GM18870 (cell line): ENCODE measurements at regions not wholly inside any gene's neighbourhood (a gene's known extent, or its start where the extent isn't known, plus 50 kb on each side); places are given as distances from the start of the nearest gene placed in this dataset.

ENCODE experiments used
- ATAC-seq: cut with Tn5 transposase; IDR thresholded peaks from one replicate; pipeline ENCODE4 v1.9.1; 2021; ENCODE audit warnings: moderate library complexity; ENCODE audit not compliant: unreplicated experiment

DNA sequence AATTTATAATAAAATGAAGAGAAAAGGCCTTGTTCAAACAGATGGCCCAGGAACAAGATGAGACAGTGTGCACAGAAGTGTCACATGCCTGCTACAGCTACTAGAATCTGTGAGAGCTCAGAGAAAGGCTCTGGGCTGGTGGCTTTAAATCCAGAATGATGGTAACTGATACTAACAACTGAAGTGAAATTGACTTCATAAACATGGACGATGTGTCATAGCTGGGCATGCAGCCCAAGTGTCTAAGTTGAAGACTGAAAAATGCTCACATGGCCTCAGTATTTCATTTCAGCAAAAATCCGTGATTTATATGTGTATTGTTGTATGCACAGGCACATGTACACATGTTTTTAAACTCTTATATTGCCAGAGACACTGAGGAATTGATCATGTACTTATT, 208.3 kb upstream of the RUNX1 start:
- ATAC-seq: no peak

DNA sequence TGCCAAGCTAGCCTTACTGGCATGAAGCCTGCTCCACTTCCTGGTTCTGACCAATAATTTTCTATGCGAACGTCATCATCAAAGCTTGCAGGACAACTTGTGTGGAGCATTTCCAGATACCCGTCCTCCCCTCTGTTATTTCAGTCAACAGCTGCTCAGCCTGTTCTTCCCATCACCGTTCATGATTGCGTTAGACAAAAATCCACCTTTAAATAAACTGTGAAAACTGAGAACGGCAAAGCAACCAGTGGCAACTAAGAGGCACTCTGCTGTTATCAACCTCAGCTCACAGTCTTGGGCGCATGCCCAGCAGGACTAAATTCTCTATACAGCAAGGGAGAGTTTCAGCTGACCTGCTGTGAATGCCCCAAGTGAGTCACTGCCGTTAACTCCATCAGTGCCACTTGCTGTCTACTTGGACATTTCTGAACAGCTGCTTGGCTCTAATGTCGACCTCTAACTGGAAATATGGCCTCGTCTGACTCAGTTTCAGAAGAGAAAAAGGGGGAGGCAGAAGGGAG, 207.4 kb upstream of the RUNX1 start:
- ATAC-seq: no peak

DNA sequence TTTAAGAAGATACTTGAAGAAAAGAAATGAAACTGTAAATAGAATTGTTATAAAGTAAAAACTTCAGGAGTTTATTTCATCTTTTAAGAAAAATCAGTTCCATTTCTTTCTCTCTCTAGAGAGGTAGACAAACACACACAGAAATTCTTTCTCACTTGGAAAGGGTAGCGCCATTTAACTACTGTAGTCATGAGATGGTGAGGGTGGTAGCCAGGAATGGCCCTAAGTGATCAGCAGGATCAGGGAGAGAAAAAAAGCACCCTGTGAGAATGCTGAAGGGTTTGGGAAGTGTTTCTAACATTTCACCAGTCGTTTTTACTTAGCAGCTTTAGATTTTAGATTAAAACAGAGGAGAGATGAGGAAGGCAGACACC, 205.7 kb upstream of the RUNX1 start:
- ATAC-seq: no peak

DNA sequence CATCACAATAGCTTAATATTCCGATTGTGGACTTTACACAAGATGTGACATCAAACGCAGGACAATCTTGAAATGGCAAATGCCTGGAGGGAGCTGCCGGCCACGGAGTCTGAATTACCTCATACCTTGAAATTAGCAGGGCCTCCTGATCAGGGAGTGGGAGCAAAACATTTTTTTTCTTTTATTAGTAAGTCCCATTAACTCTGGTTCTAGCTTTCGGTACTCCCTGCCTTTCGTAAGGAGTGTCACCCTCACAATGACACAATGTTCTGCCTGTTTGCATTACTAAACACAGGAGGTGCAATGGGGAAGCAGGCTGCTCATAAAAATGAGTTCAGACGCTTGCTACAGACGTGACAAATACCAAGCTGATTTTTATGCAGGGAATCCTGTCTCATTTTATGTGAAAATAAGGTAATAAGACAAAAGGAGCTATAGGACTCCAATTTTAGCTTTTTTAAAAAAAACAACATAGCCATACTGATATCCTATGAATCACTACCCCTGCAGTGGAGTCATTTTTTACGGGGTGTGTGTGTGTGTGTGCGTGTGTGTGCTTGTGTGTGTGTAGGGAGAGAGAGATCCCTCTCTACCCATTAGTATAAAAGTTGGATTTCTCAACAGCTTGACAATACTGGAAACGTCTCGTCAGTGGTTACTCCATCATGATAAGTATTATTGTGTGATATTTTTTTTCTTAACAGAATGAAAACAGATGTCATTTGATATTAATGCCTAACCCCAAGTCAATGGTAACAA, 205.1 kb upstream of the RUNX1 start:
- no peak for ATAC-seq

DNA sequence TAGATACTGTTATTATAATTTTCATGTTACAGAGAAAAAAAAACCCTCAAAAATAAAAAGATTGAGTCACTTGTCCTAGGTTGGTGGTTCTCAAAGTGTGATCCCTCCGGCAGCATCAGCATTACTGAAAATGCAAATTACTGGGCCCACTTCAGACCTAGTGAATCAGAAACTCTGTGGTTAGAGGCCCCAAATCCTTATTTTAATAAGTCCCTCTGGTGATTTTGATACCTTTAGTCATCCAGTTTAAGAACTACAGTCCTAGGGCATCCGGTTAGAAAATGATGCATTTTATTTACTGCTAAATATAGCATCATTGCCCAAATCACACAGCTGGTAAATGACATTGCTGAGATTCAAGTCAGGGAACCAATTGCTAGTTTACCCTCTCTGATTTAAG, 203.7 kb upstream of the RUNX1 start:
- no peak for ATAC-seq

DNA sequence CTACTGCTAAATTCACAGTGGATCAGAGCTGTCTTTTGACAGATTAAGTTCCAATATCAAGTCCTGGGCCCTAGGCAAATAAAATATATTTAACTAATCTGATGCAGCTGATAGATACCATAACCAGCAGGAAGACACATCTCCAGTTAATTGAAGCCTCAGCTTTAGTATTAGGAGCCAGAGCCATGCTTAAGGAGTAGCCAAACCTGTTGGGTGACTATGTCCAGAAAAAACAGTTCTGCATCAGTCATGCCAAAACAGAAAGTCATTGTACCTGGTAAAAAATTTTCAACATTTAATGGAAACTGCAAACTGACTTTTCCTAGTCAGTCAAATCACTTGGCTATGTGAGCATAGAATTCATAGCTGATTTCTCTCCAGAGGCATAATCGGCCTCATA, 200.5 kb upstream of the RUNX1 start:
- no peak for ATAC-seq

DNA sequence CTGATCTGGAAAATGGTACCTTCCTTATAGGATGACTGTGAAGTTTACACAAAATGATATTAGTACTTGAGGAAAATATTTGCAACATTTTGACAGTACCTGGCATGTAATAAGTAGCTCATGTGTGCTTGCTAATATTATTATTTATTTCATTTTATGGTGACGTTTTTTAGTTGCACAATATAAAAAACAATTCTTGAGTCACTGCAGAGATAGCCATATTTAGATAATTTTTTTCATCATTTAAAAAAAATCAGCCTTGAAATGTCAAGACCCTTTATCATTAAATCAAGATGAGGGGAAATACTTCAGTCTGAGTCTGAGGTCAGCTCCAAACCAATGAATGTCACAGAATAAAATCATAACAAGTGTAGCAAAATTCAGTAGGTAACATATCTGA, 196.8 kb upstream of the RUNX1 start:
- ATAC-seq: no peak

DNA sequence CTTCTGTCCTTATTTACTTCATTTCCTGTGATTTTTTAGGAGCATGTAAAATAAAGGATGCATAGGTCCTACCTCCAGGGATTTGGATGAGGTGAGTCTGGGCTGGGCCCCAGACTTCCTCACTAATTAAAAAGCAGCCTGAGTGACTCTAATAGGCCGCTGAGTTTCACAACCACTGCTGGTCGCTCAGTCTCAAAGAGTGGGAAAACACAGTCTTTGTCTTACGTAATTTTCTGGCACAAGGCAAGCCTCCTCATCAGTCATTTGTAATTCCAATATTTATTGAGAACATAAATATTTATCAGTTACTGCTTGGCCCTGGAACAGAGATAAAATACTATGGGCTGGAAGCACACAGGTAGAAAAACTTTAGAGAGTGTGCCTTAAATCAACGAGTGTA, 195.4 kb upstream of the RUNX1 start:
- ATAC-seq: no peak

DNA sequence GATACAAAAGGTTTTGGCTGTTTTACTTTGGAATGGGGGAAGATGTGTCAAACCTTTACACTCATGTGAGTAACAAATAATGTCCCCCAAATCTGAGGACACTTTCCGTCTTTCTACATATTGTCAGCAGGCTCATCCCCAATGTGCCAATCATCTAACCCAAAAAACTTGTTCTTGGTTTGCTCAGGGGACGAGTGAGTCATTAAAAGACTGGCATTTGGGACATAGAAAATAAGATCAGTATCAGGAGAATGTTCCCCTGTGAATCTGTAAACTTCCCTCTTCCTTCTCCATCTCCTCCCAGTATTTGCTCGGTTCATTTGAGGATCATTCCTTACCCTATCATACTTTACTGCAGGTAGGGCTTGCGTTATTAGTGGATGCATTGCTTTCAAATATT, 194.1 kb upstream of the RUNX1 start:
- ATAC-seq: no peak

DNA sequence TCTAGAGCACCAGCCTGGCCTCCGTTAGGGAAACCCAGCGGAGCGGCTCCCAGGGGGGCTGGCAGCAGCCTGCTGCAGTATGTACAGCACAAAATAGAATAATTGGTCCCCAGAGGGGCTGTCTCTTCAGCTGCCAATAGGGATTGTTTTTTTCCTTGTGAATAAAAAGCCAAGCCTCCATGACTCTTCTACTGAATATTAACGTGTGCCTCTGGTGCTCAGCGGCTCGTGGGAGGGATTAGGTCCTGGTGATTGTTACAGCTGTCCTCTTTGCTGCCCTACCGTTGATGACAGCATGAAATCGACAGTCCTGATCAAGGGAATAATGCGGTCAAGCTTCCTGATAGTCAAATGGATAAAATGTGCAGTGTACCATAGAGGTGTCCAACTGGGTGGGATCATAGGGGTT, 190.7 kb upstream of the RUNX1 start:
- no peak for ATAC-seq

DNA sequence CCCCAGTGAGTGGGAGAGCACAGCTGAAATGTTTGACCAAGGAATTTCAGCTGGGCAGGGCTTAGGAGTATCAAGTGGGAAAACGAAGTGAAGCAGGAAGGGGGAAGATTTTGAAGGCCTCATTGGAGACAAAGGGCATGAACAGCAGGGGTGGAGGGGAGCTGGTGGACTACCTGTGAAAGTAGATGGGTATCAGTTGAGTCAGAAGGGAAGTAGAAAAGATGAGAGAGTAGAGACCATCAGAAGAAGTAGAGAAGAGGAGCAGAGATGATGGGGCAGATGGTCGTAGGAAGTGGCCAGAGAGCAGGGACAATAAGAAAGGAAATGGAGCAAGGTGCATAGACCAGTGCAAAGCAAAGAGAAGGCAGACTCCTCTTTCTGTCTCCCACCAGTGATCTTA, 189.0 kb upstream of the RUNX1 start:
- no peak for ATAC-seq

DNA sequence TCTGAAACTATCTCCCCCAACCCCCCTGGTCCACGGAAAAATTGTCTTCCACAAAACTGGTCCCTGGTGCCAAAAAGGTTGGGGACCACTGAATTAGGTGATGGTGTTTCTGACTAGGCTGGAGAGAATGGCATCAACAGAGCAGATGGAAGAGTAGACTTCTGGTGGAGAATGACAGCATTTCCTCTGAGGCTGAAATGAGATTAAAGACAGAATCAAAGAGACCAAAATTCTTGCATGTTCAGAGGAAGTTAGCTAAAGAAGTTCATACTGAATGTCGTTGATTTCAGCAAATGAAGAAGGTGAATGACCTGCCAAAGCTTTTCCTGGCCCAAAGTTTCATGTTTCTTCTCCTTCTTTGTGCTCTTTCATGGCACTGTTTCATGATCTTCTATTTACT, 188.2 kb upstream of the RUNX1 start:
- no peak for ATAC-seq

DNA sequence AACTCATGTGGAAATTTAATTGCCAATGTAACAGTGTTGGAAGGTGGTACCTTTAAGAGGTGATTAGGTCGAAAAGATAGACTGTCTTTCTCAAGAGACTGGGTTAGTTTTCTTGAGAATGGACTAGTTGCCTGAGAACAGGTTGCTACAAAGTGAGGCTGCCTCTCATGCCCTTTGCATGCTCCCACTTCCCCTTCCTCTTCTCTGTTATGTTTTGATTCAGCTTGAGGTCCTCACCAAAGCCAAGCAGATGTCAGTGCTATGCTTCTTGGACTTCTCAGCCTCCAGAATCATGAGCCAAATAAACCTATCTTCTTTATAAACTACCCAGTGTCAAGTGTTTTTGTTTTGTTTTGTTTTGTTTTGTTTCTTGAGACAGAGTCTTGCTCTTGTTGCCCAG, 187.0 kb upstream of the RUNX1 start:
- no peak for ATAC-seq

DNA sequence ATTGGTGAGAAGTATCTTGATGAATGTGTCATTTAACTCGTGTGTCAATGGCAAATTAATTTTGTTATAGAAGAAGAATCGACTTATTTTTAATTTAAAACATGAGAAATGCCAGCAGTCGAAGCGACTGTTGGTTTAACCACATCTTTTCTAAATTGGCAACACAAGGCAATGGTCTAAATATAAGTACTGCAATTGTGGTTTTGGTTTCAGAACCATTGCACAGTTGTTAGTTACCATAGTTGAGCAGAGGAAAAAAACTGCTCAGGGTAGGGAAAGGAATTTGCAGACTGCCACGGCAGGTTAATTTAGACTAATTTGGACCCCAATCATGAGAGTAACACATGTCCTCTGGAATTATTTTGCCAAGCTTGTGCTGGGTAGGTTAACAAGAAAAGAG, 185.6 kb upstream of the RUNX1 start:
- no peak for ATAC-seq

DNA sequence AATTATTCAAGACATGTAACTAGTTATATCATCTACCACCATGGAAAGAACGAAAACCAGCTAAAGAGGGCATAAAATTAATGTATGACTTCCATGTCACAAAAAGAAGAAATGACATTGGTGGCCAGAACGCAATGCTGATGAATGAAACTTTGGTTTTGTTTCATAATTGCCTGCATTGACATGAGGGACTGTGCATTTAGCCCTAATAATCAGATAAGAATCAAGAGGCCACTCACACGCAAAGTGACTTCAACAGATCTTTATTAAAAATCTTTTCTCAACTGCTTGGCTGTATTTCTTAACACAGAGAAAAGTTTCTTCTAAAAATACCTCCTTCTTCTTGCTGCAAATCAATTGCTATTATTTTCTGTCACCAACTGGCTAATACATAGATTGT, 184.7 kb upstream of the RUNX1 start:
- ATAC-seq: no peak

DNA sequence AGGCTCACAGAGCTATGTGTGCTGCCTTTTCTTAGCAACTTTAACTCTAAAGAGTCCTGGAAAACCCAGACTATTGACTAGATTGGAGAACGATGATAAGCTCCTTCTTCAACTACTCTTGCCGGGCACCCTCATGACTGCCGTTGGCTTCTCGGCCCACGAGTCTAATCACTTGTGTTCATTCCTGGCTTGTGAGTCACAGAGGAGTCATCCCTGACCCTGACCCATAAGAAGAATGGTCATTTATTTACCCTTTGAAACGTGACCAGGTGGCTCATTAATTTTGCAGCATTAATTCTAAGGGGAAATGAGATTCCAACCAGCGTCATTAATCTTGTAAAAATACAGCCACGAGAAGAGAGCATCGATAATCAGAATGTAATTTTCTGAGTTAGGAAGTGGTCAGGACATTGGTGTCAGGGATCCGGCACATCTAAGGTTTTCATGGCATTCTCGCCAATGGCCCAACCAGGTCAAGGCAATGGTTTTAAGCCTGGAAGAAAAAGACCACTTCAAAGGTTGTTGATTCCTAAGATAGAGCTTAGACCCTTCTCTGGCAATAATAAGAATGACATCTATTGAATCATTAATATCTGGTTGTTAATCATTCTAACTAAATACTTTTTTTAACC, 183.6 kb upstream of the RUNX1 start:
- ATAC-seq: no peak

DNA sequence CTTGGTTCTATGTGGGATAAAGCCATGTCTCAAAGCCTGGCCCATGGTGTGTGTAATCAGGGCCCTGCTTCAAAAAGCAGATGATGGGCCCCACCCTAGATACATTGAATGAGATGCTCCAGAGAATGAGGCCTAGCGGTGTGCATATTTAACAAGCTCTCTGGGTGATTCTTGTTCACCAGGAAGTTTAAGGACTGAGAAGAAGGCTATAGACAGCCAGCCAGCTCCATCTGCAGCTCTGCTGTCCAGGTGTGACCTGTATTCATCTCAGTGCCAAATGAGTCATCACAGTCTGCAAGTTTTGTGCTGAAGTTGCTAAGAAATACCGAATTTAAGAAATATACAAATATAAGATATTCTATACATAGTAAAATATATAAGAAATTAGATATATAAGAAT, 182.0 kb upstream of the RUNX1 start:
- ATAC-seq: no peak

DNA sequence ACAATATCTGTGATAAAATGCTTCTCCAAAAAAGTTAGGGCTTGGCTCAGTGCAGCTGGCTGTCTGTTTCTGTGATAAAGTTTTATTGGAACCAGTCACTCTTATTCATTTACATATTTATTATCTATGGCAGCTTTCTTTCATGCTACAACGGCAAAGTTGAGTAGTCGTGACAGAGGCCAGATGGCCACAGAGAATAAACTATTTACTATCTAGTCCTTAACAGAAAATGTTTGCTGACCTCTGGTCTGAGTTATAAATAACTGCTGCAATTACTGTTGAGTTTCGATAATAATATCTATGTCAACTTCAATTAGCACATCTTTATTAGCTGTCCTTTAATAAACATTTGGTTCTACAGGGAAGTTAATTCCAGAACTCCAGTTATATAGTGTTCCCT, 180.2 kb upstream of the RUNX1 start:
- ATAC-seq: no peak

DNA sequence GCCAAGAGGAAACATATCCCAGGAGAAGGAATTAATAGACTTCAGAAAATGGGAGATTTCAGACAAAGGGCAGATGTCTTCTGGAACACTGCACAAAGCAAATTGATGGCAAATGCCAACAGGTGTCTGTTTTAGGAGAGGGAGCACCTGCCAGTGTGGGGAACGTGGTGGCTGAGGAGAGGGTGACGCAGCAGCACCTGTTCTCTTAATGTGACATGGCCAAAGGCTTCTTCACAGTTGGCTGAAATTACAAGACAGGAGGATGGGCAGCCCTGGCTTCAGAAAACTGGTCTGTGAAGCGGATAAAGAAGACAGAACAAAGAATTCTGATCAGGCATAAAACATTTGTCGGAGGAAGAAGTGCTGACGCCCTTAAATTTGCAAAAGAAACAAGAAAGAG, 178.7 kb upstream of the RUNX1 start:
- ATAC-seq: peak; percentile 12

DNA sequence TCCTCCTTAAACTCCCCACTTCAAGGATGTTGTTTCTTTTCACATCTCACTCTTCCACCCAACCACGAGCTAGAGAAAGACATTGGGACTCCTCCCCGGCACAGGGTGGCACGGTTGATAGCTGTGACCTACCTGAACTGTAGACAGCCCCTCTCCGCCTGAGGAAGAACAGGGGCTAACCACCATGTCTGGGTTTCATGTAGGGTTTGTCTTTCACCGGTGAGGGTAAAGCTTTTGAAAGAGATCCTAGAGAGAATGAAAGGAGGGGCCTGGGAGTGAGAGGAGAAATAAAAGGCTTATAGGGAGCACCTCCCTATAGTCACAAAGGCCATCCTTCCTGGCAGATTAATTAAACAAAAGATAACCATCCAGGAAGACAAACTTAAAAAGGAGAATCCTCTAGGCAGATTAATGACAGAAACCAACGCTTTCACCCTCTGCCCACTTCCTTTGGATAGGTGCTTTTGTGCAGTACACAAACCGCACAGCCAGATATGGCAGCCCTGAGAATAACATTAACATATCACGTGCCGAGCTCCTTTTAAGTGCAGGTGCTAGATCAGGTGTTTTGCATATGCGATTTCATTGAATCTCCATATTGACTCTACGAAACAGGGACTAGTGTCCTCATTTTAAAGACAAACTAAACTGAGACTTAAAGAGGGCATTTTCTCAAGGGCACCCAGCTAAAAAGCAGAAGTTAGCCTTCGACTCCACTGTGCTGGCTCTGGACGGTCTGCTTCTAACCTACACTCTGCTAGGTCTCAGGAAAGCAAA, 178.1 kb upstream of the RUNX1 start:
- peak; percentile 83 for ATAC-seq

DNA sequence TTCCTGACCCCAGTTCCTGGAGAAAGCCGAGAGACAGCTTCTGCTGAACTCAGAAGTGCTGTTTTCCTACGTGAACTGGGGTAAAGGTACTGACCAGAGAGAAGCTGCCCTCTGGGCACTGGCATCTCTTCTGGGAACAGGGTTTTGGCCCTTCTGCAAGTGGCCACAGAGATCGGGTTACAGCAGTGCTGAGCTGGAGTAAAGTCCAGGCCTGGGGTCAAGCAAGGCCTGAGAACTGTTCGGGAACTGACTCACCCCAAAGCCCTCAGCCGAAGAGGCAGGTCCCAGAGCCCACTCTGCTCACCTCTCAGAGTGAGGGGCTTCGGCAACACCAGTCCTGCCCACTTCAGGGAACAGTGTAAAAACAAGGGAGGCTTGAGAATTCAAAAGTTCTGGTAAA, 177.2 kb upstream of the RUNX1 start:
- ATAC-seq: no peak

DNA sequence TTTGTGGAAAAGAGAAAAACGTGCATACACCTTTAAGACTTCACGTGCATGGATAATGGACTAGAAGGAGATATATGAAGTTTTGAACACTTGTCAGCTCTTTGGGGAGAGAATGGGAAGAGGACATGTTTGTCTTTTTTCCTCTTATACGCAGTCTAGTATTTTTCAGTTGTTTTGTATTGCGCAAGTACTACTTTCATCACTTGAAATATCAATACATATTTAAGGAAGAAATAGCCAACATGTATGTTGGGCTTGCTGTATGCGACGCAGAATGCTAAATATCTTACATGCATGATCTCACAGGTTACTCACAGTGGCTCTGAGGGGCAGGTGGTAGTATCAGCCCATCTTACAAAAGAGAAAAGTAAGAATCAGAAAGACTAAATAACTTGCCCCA, 176.5 kb upstream of the RUNX1 start:
- no peak for ATAC-seq
